Mesodermal cell (in vitro differentiated cells): ENCODE measurements at regions not wholly inside any gene's neighbourhood (a gene's known extent, or its start where the extent isn't known, plus 50 kb on each side); places are given as distances from the start of the nearest gene placed in this dataset.

Experiments used
- H3K27ac ChIP-seq: 2 replicates; pipeline ENCODE4 v1.7.0; 2013; ENCODE audit warnings: mild to moderate bottlenecking, low read depth, low read length, moderate library complexity; ENCODE audit not compliant: severe bottlenecking
- H3K36me3 ChIP-seq: 2 replicates; pipeline ENCODE4 v1.7.1; 2013; ENCODE audit warnings: mild to moderate bottlenecking, low read length, moderate library complexity; ENCODE audit not compliant: control insufficient read depth, insufficient read depth
- H3K4me1 ChIP-seq: one replicate; pipeline ENCODE4 v1.7.1; 2013; ENCODE audit warnings: mild to moderate bottlenecking, low read length; ENCODE audit not compliant: insufficient read depth, control insufficient read depth, poor library complexity, severe bottlenecking
- H3K4me3 ChIP-seq: 2 replicates; pipeline ENCODE4 v1.7.0; 2013; ENCODE audit warnings: low read length, control low read depth, mild to moderate bottlenecking; ENCODE audit not compliant: insufficient read depth, poor library complexity, severe bottlenecking; ENCODE audit errors: extremely low read depth
- H3K9me3 ChIP-seq: 2 replicates; pipeline ENCODE4 v1.7.1; 2013; ENCODE audit warnings: mild to moderate bottlenecking, low read length, moderate library complexity; ENCODE audit not compliant: control insufficient read depth
- WGBS, 2 experiments: methylation state at CpG; one replicate each; pipeline ENCODE4 v1.1.5; 2013; ENCODE audit warnings: missing lambda C conversion rate in 2 of 2; ENCODE audit not compliant: insufficient coverage in 2 of 2; 5-methylcytosine and 5-hydroxymethylcytosine counted together

- Histone ChIP-seq H3K36me3 (no peaks in the 10 kb centered on the region), H3K9me3 (no peaks in the 10 kb centered on the region), H3K27ac (no peak overlapping the region), H3K4me1 (no peaks in the 10 kb centered on the region), H3K4me3 (no peak overlapping the region)
- 96 to 100% methylated on average over 1 to 2 of the region's 3 CpGs for WGBS, 2 experiments
Observed at GRCh38 chr5:96134886-96135285, 173.2 kb upstream of the ELL2 start.

DNA sequence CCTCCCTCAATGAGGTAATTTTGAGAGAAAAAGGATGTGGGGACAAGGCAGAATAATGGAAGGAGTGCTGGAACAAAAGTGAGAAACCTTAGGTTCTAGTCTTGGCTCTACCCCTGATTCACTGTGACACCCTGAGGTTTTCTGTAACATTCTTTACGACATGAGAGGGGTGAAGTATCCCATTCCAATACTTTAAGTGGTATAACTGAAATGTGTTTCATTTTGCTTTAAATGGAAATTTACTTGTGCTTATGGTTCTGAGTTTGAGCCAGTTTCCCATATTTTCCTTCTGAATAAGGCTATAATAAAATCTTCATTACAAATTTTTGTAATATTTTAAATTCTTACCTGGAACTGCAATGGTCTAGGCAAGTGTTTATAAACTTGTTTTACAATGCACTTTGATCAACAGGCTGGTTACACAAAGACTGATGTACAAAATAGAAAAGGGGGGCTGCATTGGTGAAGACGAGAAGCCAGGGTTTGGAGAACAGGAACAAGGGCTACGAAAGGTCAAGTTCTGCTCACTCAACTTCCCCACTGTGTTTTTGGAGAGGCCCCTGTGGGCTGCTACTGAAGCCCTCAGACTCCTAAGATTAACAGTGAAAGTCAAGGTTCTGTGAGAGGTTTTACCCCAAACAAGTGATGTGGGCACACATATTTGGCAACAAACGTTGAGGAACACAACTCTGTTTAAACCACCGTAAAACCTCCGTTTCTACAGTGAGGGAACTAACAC lies 171.9 kb upstream of the ELL2 start:
- H3K36me3 ChIP-seq: no peaks in the 10 kb centered on the region
- no peaks in the 10 kb centered on the region for H3K9me3 ChIP-seq
- no peak overlapping the region for H3K4me3 ChIP-seq
- WGBS, 2 experiments: 93 to 98% methylated on average over 4 to 6 of the region's 6 CpGs
- no peak overlapping the region for H3K27ac ChIP-seq
- no peaks in the 10 kb centered on the region for H3K4me1 ChIP-seq

DNA sequence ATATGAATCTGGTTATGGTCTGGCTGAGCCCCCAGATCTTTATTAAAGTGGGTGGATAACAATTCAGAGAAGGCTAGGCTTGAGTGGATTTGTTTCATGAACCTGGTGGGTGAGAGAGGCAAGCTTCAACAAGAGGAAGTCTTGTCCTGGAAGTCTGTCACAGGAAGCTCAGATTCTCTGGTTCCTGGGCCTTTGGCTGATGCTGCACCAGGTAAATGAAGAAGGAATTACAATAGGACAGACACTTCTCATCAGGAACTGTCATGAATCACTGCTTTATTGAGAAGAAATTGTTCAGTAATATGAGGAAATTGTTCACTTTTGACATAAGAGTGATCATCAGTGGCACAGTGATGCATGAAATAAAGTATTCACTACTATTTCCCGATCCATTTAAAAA lies 167.6 kb upstream of the ELL2 start:
- Histone ChIP-seq H3K9me3 (no peaks in the 10 kb centered on the region), H3K27ac (no peak overlapping the region), H3K4me3 (no peak overlapping the region), H3K36me3 (no peaks in the 10 kb centered on the region), H3K4me1 (peaks cover 2% of the 10 kb centered on the region)
- WGBS, 2 experiments: no CpG with 5 or more reads among the region's 1 CpG

DNA sequence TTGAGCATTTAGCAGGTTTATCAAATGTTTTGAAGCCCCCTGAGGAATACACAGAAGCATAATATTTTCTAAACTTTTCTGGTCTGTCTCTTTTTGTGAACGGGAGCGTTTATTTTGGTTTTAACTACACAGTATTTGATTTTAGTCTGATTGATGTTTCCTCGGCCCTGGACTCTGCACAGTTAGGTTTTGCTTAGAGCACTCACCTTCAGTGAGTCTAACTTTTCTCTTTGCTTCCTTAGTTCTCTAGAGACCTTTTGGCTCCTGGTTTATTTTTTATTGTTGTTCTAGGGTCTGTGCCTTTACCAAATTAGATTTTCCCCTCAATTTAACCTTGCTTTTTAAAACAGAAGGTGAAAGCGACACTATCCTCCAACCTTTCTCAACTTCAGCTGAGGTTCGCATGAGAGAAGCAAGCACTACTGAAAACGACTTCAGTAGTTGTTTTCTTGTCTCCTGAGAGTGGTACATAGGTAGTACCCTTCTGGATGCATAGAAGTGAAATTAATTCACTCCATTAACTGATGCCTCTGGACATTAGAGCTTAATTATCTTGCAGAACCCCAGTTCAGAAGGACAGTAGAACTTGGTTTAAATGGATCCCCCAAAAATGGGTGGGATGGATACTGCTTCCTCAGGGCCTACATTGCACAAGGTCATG lies 166.7 kb upstream of the ELL2 start:
- Histone ChIP-seq H3K27ac (no peak overlapping the region), H3K4me3 (no peak overlapping the region), H3K36me3 (no peaks in the 10 kb centered on the region), H3K9me3 (no peaks in the 10 kb centered on the region), H3K4me1 (peaks cover 2% of the 10 kb centered on the region)
- WGBS, 2 experiments: no CpG with 5 or more reads among the region's 6 CpGs

- H3K4me1 ChIP-seq: peaks cover 2% of the 10 kb centered on the region
Observed at GRCh38 chr5:96127538-96127937, 165.9 kb upstream of the ELL2 start.

GRCh38 chr5:96125231-96125891 lies 163.7 kb upstream of the ELL2 start:
- no peak overlapping the region for H3K27ac ChIP-seq
- peaks cover 2% of the 10 kb centered on the region for H3K4me1 ChIP-seq
- H3K9me3 ChIP-seq: no peaks in the 10 kb centered on the region
- no peaks in the 10 kb centered on the region for H3K36me3 ChIP-seq
- WGBS, 2 experiments: 80% methylated on average over 3 of the region's 5 CpGs; no CpG with 5 or more reads in 1 of the 2 experiments
- no peak overlapping the region for H3K4me3 ChIP-seq

More at GRCh38 chr5:96127538-96127937, 165.9 kb upstream of the ELL2 start:
- Histone ChIP-seq H3K9me3 (no peaks in the 10 kb centered on the region), H3K4me3 (no peak overlapping the region), H3K36me3 (no peaks in the 10 kb centered on the region), H3K27ac (no peak overlapping the region)
- 100% methylated on average over 1 of the region's 2 CpGs; no CpG with 5 or more reads in 1 of the 2 experiments for WGBS, 2 experiments

- Histone ChIP-seq H3K4me1 (peaks cover 2% of the 10 kb centered on the region), H3K27ac (no peak overlapping the region), H3K9me3 (no peaks in the 10 kb centered on the region), H3K36me3 (no peaks in the 10 kb centered on the region), H3K4me3 (no peak overlapping the region)
- no CpG with 5 or more reads among the region's 1 CpG for WGBS, 2 experiments
Observed at GRCh38 chr5:96124589-96124988, 162.9 kb upstream of the ELL2 start.

GRCh38 chr5:96123418-96123817 lies 161.8 kb upstream of the ELL2 start:
- Histone ChIP-seq H3K36me3 (no peaks in the 10 kb centered on the region), H3K4me3 (no peak overlapping the region), H3K27ac (no peak overlapping the region), H3K4me1 (peaks cover 2% of the 10 kb centered on the region), H3K9me3 (no peaks in the 10 kb centered on the region)
- WGBS, 2 experiments: 100% methylated on average over 1 of the region's 1 CpG; no CpG with 5 or more reads in 1 of the 2 experiments

GRCh38 chr5:96121364-96121763 lies 159.7 kb upstream of the ELL2 start:
- H3K36me3 ChIP-seq: no peaks in the 10 kb centered on the region
- 85% methylated on average over 2 of the region's 2 CpGs; no CpG with 5 or more reads in 1 of the 2 experiments for WGBS, 2 experiments
- H3K9me3 ChIP-seq: no peaks in the 10 kb centered on the region
- H3K4me1 ChIP-seq: peaks cover 2% of the 10 kb centered on the region
- H3K27ac ChIP-seq: no peak overlapping the region
- no peak overlapping the region for H3K4me3 ChIP-seq

DNA sequence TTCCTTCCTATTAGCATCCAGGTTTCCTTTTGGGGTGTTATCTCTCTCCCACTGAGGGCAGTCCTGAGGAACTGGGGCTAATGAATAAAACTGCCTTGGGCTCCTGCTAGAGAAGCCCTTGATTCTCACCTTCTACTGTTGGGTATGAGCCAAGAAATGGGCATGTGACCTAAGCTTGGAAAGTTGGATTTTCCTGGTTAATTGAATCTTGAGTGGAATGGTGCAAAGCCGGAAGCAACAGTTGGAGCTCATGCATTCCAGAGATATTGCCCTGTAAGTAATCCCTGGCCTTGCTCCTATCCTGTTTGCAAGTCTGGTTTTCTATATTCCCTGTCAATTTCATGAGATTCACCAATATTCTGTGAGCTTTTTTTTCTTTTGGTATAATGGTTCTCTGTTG lies 158.5 kb upstream of the ELL2 start:
- H3K4me3 ChIP-seq: no peak overlapping the region
- H3K27ac ChIP-seq: no peak overlapping the region
- WGBS, 2 experiments: 83 to 100% methylated on average over 1 of the region's 1 CpG
- no peaks in the 10 kb centered on the region for H3K4me1 ChIP-seq
- H3K9me3 ChIP-seq: no peaks in the 10 kb centered on the region
- no peaks in the 10 kb centered on the region for H3K36me3 ChIP-seq
